Mononuclear cell (primary cell): ENCODE measurements at regions not wholly inside any gene's neighbourhood (a gene's known extent, or its start where the extent isn't known, plus 50 kb on each side); places are given as distances from the start of the nearest gene placed in this dataset.
"Not testable (repeated sequence)": the region's sequence is repeated elsewhere in the genome, so short reads cannot be mapped to it uniquely, and the experiment has no call there.

Experiments used
- H3K27me3 ChIP-seq: 2 replicates; pipeline ENCODE4 v1.6.0; 2011; ENCODE audit warnings: low read length, control low read depth; ENCODE audit not compliant: insufficient read depth
- H3K4me1 ChIP-seq: 2 replicates; pipeline ENCODE4 v1.5.1; 2011; ENCODE audit warnings: mild to moderate bottlenecking, low read length, control low read depth; ENCODE audit not compliant: insufficient read depth
- H3K4me3 ChIP-seq: 2 replicates; pipeline ENCODE4 v1.5.1; 2011; ENCODE audit warnings: mild to moderate bottlenecking, low read length, moderate library complexity
- H3K9me3 ChIP-seq: 2 replicates; pipeline ENCODE4 v1.5.1; 2011; ENCODE audit warnings: low read depth, mild to moderate bottlenecking, control low read depth, low read length

- H3K4me1 ChIP-seq, result no peaks in the 10 kb centered on the region
- no peak overlapping the region for H3K4me3 ChIP-seq
- H3K9me3 ChIP-seq, result no peaks in the 10 kb centered on the region
- no peaks in the 10 kb centered on the region for H3K27me3 ChIP-seq
Observed at GRCh38 chr21:28696844-28697410, 295.8 kb downstream of the LTN1 start.

- Histone ChIP-seq H3K27me3 (no peaks in the 10 kb centered on the region), H3K4me1 (no peaks in the 10 kb centered on the region), H3K9me3 (no peaks in the 10 kb centered on the region), H3K4me3 (no peak overlapping the region)
Observed at GRCh38 chr21:28693476-28693875, 299.2 kb downstream of the LTN1 start.

- Histone ChIP-seq H3K9me3 (no peaks in the 10 kb centered on the region), H3K27me3 (no peaks in the 10 kb centered on the region), H3K4me1 (no peaks in the 10 kb centered on the region), H3K4me3 (no peak overlapping the region)
Observed at GRCh38 chr21:28690196-28690595, 302.5 kb downstream of the LTN1 start.

- no peaks in the 10 kb centered on the region for H3K27me3 ChIP-seq
Observed at GRCh38 chr21:28688381-28688780, 304.3 kb downstream of the LTN1 start.

GRCh38 chr21:28687586-28687985 lies 305.1 kb downstream of the LTN1 start:
- Histone ChIP-seq H3K9me3 (no peaks in the 10 kb centered on the region), H3K27me3 (no peaks in the 10 kb centered on the region), H3K4me3 (no peak overlapping the region), H3K4me1 (no peaks in the 10 kb centered on the region)

More at GRCh38 chr21:28688381-28688780, 304.3 kb downstream of the LTN1 start:
- H3K9me3 ChIP-seq, result no peaks in the 10 kb centered on the region
- no peaks in the 10 kb centered on the region for H3K4me1 ChIP-seq
- no peak overlapping the region for H3K4me3 ChIP-seq

- H3K4me3 ChIP-seq, result no peak overlapping the region
- H3K4me1 ChIP-seq, result no peaks in the 10 kb centered on the region
- H3K27me3 ChIP-seq, result no peaks in the 10 kb centered on the region
- no peaks in the 10 kb centered on the region for H3K9me3 ChIP-seq
Observed at GRCh38 chr21:28683982-28684752, 308.5 kb downstream of the LTN1 start.

- not testable (repeated sequence) for H3K27me3 ChIP-seq, H3K4me1 ChIP-seq, H3K9me3 ChIP-seq, H3K4me3 ChIP-seq
Observed at GRCh38 chr21:28682884-28683283, 309.8 kb downstream of the LTN1 start.

- not testable (repeated sequence) for H3K9me3 ChIP-seq, H3K4me3 ChIP-seq, H3K4me1 ChIP-seq, H3K27me3 ChIP-seq
Observed at GRCh38 chr21:28677096-28677495, 315.6 kb downstream of the LTN1 start.

- Histone ChIP-seq H3K4me1 (no peaks in the 10 kb centered on the region), H3K4me3 (no peak overlapping the region), H3K27me3 (no peaks in the 10 kb centered on the region), H3K9me3 (no peaks in the 10 kb centered on the region)
Observed at GRCh38 chr21:28675331-28676041, 317.2 kb downstream of the LTN1 start.

- H3K9me3 ChIP-seq, result no peaks in the 10 kb centered on the region
- no peaks in the 10 kb centered on the region for H3K4me1 ChIP-seq
- H3K27me3 ChIP-seq, result no peaks in the 10 kb centered on the region
- no peak overlapping the region for H3K4me3 ChIP-seq
Observed at GRCh38 chr21:28674763-28675162, 317.9 kb downstream of the LTN1 start.

GRCh38 chr21:28671549-28672195 lies 321.0 kb downstream of the LTN1 start:
- no peaks in the 10 kb centered on the region for H3K9me3 ChIP-seq
- no peaks in the 10 kb centered on the region for H3K4me1 ChIP-seq

GRCh38 chr21:28669971-28670653 lies 322.6 kb downstream of the LTN1 start:
- Histone ChIP-seq H3K27me3 (no peaks in the 10 kb centered on the region), H3K4me3 (no peak overlapping the region), H3K9me3 (no peaks in the 10 kb centered on the region), H3K4me1 (no peaks in the 10 kb centered on the region)

More at GRCh38 chr21:28671549-28672195, 321.0 kb downstream of the LTN1 start:
- no peaks in the 10 kb centered on the region for H3K27me3 ChIP-seq
- H3K4me3 ChIP-seq, result no peak overlapping the region

- no peaks in the 10 kb centered on the region for H3K27me3 ChIP-seq
- no peak overlapping the region for H3K4me3 ChIP-seq
- no peaks in the 10 kb centered on the region for H3K9me3 ChIP-seq
- no peaks in the 10 kb centered on the region for H3K4me1 ChIP-seq
Observed at GRCh38 chr21:28669321-28669720, 323.4 kb downstream of the LTN1 start.

GRCh38 chr21:28663754-28664153 lies 328.9 kb downstream of the LTN1 start:
- no peaks in the 10 kb centered on the region for H3K9me3 ChIP-seq
- H3K4me3 ChIP-seq, result no peak overlapping the region
- H3K4me1 ChIP-seq, result no peaks in the 10 kb centered on the region
- H3K27me3 ChIP-seq, result no peaks in the 10 kb centered on the region
